ENCODE measurements at regions not wholly inside any gene's neighbourhood (a gene's known extent, or its start where the extent isn't known, plus 50 kb on each side); places are given as distances from the start of the nearest gene placed in this dataset.

- no peaks in the 10 kb centered on the region for H3K9me3 Mint-ChIP-seq (ENCODE audit: low read depth)
Measured at GRCh38 chr2:6441800-6442199, 423.9 kb downstream of the CMPK2 start.

GRCh38 chr2:6442252-6442985, 423.3 kb downstream of the CMPK2 start:
- Mint-ChIP-seq H3K4me3 (ENCODE audit: unreplicated experiment) (no peak overlapping the region), H3K27ac (ENCODE audit: unreplicated experiment) (no peak overlapping the region), H3K36me3 (ENCODE audit: low read depth) (no peaks in the 10 kb centered on the region), H3K27me3 (ENCODE audit: low read depth) (no peaks in the 10 kb centered on the region), H3K9me3 (ENCODE audit: low read depth) (no peaks in the 10 kb centered on the region), H3K4me1 (ENCODE audit: low read depth) (no peaks in the 10 kb centered on the region)
- no peak for DNase-seq (ENCODE audit: low spot score)
- no peak for TF ChIP-seq CTCF (IDR thresholded peaks at IDR 0.05)

More at GRCh38 chr2:6441800-6442199, 423.9 kb downstream of the CMPK2 start:
- no peaks in the 10 kb centered on the region for H3K27me3 Mint-ChIP-seq (ENCODE audit: low read depth)
- H3K4me3 Mint-ChIP-seq (ENCODE audit: unreplicated experiment), result no peak overlapping the region
- H3K27ac Mint-ChIP-seq (ENCODE audit: unreplicated experiment), result no peak overlapping the region
- no peaks in the 10 kb centered on the region for H3K36me3 Mint-ChIP-seq (ENCODE audit: low read depth)
- DNase-seq (ENCODE audit: low spot score), result no peak
- TF ChIP-seq CTCF (IDR thresholded peaks at IDR 0.05), result no peak
- no peaks in the 10 kb centered on the region for H3K4me1 Mint-ChIP-seq (ENCODE audit: low read depth)

- Mint-ChIP-seq H3K4me1 (ENCODE audit: low read depth) (no peaks in the 10 kb centered on the region), H3K36me3 (ENCODE audit: low read depth) (no peaks in the 10 kb centered on the region), H3K9me3 (ENCODE audit: low read depth) (no peaks in the 10 kb centered on the region), H3K4me3 (ENCODE audit: unreplicated experiment) (no peak overlapping the region), H3K27me3 (ENCODE audit: low read depth) (no peaks in the 10 kb centered on the region), H3K27ac (ENCODE audit: unreplicated experiment) (no peak overlapping the region)
- TF ChIP-seq CTCF (IDR thresholded peaks at IDR 0.05), result no peak
- DNase-seq (ENCODE audit: low spot score), result no peak
Measured at GRCh38 chr2:6443061-6443823, 422.5 kb downstream of the CMPK2 start.

- Mint-ChIP-seq H3K9me3 (ENCODE audit: low read depth) (no peaks in the 10 kb centered on the region), H3K4me1 (ENCODE audit: low read depth) (no peaks in the 10 kb centered on the region), H3K36me3 (ENCODE audit: low read depth) (no peaks in the 10 kb centered on the region), H3K4me3 (ENCODE audit: unreplicated experiment) (no peak overlapping the region), H3K27me3 (ENCODE audit: low read depth) (no peaks in the 10 kb centered on the region), H3K27ac (ENCODE audit: unreplicated experiment) (no peak overlapping the region)
- TF ChIP-seq CTCF (IDR thresholded peaks at IDR 0.05), result no peak
- no peak for DNase-seq (ENCODE audit: low spot score)
Measured at GRCh38 chr2:6444514-6444913, 421.2 kb downstream of the CMPK2 start.

GRCh38 chr2:6445156-6445555, 420.6 kb downstream of the CMPK2 start:
- H3K27ac Mint-ChIP-seq (ENCODE audit: unreplicated experiment), result no peak overlapping the region
- no peak for DNase-seq (ENCODE audit: low spot score)
- TF ChIP-seq CTCF (IDR thresholded peaks at IDR 0.05), result no peak
- H3K9me3 Mint-ChIP-seq (ENCODE audit: low read depth), result no peaks in the 10 kb centered on the region
- H3K4me3 Mint-ChIP-seq (ENCODE audit: unreplicated experiment), result no peak overlapping the region
- H3K4me1 Mint-ChIP-seq (ENCODE audit: low read depth), result no peaks in the 10 kb centered on the region
- H3K27me3 Mint-ChIP-seq (ENCODE audit: low read depth), result no peaks in the 10 kb centered on the region
- no peaks in the 10 kb centered on the region for H3K36me3 Mint-ChIP-seq (ENCODE audit: low read depth)

Data from chondrocyte (in vitro differentiated cells).